HEK293T (cell line): ENCODE measurements at regions not wholly inside any gene's neighbourhood (a gene's known extent, or its start where the extent isn't known, plus 50 kb on each side); places are given as distances from the start of the nearest gene placed in this dataset.

Experiments used
- FOXM1 ChIP-seq: fragments of 450-650 bp; IDR thresholded peaks from 2 replicates; pipeline ENCODE4 v1.6.1; 2017; ENCODE audit warnings: mild to moderate bottlenecking, borderline replicate concordance
- HDGF ChIP-seq: fragments of 450-650 bp; IDR thresholded peaks from 2 replicates; pipeline ENCODE4 v1.6.1; 2017; ENCODE audit warnings: antibody characterized with exemption, borderline replicate concordance
- NFRKB ChIP-seq: fragments of 450-650 bp; IDR thresholded peaks from 2 replicates; pipeline ENCODE4 v1.6.1; 2016; ENCODE audit warnings: mild to moderate bottlenecking, moderate library complexity
- SP1 ChIP-seq: fragments of 450-650 bp; IDR thresholded peaks from 2 replicates; pipeline ENCODE4 v1.6.1; 2017
- TF ChIP-seq, protein P1 (sequence below): fragments of 450-650 bp; IDR thresholded peaks from 2 replicates; pipeline ENCODE4 v1.6.1; 2016

GRCh38 chr4:188299161-188299560 is 159.9 kb downstream of the TRIML1 start:
- TF ChIP-seq HDGF, result no peak
- TF ChIP-seq, protein P1, sequence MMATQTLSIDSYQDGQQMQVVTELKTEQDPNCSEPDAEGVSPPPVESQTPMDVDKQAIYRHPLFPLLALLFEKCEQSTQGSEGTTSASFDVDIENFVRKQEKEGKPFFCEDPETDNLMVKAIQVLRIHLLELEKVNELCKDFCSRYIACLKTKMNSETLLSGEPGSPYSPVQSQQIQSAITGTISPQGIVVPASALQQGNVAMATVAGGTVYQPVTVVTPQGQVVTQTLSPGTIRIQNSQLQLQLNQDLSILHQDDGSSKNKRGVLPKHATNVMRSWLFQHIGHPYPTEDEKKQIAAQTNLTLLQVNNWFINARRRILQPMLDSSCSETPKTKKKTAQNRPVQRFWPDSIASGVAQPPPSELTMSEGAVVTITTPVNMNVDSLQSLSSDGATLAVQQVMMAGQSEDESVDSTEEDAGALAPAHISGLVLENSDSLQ, result no peak
- no peak for TF ChIP-seq FOXM1
- TF ChIP-seq NFRKB, result no peak
- TF ChIP-seq SP1, result no peak
